ENCODE measurements at regions not wholly inside any gene's neighbourhood (a gene's known extent, or its start where the extent isn't known, plus 50 kb on each side); places are given as distances from the start of the nearest gene placed in this dataset.
"Not testable (repeated sequence)": the region's sequence is repeated elsewhere in the genome, so short reads cannot be mapped to it uniquely, and the experiment has no call there.

DNA sequence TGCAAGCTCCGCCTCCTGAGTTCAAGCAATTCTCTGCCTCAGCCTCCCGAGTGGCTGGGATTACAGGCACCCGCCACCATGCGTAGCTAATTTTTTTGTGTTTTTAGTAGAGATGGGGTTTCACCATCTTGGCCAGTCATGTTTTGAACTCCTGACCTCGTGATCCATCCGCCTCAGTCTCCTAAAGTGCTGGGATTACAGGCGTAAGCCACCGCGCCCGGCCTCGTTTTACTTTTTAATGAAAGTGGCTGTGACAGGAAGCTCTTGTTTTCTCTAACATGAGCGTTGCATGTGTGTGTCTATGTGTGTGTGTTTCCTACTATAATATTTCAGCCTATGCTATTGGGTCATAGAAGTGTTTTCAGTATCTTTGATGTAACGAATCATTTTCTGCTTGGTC, 613.3 kb downstream of the GRXCR1 start:
- TF ChIP-seq, protein P1, sequence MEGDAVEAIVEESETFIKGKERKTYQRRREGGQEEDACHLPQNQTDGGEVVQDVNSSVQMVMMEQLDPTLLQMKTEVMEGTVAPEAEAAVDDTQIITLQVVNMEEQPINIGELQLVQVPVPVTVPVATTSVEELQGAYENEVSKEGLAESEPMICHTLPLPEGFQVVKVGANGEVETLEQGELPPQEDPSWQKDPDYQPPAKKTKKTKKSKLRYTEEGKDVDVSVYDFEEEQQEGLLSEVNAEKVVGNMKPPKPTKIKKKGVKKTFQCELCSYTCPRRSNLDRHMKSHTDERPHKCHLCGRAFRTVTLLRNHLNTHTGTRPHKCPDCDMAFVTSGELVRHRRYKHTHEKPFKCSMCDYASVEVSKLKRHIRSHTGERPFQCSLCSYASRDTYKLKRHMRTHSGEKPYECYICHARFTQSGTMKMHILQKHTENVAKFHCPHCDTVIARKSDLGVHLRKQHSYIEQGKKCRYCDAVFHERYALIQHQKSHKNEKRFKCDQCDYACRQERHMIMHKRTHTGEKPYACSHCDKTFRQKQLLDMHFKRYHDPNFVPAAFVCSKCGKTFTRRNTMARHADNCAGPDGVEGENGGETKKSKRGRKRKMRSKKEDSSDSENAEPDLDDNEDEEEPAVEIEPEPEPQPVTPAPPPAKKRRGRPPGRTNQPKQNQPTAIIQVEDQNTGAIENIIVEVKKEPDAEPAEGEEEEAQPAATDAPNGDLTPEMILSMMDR (IDR thresholded peaks at IDR 0.05; ENCODE audit: poor library complexity): not testable (repeated sequence)
- TF ChIP-seq EZH2 (IDR thresholded peaks at IDR 0.05; ENCODE audit: borderline replicate concordance); EZH2phosphoT487 (IDR thresholded peaks at IDR 0.05; ENCODE audit: low read depth, severe bottlenecking, unreplicated experiment): not testable (repeated sequence)
